NCI-H1105 (cell line): ENCODE measurements at regions not wholly inside any gene's neighbourhood (a gene's known extent, or its start where the extent isn't known, plus 50 kb on each side); places are given as distances from the start of the nearest gene placed in this dataset.

Experiments
- DNase-seq: peaks from one replicate; lab custom pipeline; 2025; lab: John Stamatoyannopoulos, UW

DNA sequence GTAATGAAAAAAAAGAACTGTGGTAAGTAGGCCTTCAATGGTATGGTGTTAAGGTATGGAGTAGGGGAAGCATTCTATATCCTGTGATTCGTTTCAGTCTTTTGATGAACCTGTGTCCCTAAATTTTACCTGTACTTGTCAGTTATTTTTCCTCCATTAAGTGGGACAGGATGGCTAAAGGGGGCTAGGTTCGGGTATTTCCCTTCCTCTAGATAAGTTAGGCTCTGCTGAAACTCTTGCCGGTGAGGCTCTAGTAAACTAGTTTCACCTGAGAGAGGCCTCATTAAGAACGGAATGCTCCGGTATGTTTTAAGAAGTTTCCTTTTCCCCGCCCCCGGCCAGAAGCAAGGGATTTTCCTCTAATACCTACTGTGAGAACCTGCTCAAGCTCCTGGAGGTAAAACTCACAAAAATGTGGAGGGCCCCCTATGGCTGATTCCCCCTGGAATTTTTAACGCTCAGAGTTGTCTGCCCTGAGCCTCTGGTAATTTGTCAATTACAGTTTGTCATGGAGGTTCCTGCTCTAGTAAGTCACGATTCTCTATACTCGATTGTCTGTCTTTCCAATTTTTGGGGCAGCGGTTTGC lies 87.7 kb downstream of the MACIR start:
- DNase-seq, result no peak

DNA sequence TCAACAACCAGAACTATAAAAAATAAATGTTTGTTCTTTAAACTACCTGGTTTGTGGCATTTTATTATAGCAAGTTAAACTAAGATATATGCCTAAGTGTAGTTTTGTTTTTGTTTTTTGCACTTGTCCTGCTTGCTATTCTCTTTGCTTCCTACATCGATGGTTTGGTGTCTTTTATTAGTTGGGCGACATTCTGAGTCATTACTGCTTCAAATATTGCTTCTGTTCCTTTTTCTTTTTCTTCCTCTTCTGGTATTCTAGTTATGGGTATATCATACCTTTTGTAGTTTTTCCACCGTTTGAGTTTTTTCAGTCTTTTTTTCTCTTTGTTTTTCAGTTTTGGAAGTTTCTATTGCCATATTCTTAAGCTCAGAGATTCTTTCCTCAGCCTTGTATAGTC lies 86.9 kb downstream of the MACIR start:
- no peak for DNase-seq

DNA sequence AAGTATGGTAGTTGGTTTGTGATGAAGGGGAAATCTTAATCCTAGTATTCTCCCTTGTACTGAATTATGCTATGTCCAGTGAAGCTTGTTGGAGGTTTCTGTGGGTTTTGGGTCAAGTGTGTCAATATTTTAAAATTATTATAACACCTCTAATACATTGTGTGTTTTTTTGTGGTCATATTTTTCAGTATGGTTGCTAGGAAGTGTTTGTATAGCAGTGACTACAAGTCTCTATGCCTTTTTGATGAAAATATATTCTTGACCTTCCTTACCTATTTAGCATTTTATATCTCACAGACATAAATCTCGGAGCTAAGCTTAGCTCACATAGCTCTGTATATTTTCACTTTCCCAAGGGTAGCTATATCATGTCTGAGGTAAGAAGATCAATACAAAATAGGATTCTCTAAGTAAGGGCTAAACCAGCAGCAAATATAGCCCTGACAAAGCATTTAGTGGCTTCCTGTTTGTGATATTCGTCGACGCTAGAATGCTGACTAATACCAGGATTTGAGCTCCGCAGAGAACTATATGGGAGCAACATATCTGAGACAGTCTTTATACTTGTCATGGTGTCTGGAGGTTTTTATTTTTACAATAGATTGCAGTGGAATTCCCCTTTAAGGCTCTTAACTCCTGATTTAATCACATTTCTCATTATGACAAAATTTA lies 82.3 kb downstream of the MACIR start:
- no peak for DNase-seq

DNA sequence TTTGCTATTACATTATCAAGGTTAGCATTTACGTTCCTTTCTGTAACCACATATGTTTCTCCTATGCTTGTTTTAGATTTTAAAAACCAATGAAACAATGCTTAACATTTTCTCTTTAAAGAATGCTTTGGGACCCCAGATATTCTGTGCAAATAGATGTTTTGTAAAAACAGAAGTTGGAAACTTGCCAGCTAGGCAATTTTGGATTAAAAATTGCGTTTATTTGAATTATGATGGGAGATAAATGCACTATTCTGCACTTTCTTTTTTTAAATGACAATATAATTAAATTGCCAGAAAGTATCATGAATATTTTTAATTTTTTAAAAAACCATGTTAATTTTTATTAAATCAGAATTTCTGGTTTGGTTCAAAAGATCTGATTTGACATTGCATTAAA lies 81.6 kb downstream of the MACIR start:
- DNase-seq, result no peak

DNA sequence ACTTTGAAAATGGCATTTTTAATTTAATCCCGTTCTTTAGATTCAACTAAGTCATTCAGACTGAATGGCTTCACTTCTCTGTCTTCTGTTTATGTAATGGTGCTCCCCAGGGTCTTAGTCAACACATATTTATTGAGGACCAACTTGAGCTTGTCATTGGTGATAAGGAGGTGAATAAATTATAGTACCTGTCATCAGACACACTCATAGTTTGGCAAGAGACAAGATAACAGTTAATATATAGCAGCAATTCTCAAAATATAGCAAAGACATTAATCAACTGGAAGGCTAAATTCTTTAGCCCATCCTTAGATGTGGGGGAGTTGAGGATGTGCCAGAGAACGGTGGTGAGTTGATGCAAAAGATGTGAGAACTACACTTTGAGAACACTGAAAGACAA lies 78.4 kb downstream of the MACIR start:
- no peak for DNase-seq

DNA sequence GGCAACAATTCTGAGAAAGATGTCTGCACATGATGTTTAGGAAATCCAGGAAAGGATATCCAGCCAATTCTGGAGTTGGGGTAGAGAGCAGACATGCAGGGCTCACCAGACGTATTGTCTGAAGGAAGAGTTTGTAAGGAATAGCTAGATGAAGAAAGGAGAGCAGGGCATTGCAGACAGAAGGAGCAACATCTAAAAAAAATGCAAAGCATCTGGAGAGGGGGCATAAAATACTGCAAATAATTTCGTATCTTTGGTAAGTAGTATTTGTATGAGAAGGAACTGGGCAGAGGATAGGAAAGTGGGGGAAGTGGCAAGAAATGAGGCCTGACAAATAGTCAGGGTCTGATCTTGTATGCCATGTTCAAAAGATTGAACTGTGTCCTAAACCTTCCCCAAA lies 74.8 kb downstream of the MACIR start:
- DNase-seq, result no peak

DNA sequence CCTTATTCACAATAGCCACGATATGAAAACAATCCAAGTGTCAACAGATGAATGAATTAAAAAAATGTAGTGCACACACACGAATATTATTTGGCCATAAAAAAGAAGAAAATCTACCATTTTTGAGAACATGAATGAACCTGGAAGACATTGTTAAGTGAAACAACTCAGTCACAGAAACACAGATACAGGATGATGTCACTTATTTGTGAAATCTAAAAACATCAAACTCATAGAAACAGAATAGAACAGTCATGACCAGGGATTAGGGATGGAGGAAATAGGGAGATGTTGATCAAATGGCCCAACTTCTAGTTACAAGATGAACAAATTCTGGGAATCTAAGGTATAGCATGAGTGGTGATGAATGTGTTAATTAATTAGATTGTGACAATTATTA lies 72.3 kb downstream of the MACIR start:
- DNase-seq, result no peak
